Naive thymus-derived CD4-positive, alpha-beta T cell (primary cell): ENCODE measurements at regions not wholly inside any gene's neighbourhood (a gene's known extent, or its start where the extent isn't known, plus 50 kb on each side); places are given as distances from the start of the nearest gene placed in this dataset.
"Not testable (repeated sequence)": the region's sequence is repeated elsewhere in the genome, so short reads cannot be mapped to it uniquely, and the experiment has no call there.

Experiments
- ATAC-seq: fragments of 150-1000 bp; cut with Tn5 transposase; 2 replicates; pipeline ENCODE4 v1.10.0; 2021; ENCODE audit warnings: mild to moderate bottlenecking, moderate library complexity
- CTCF ChIA-PET: fragments of 350-600 bp; sonication (Branson Sonifier 250); formaldehyde crosslinking; loops from one replicate; lab custom pipeline; 2021; ENCODE audit warnings: antibody characterized with exemption; lab: Charles Lee
- POLR2A ChIA-PET: fragments of 350-600 bp; sonication (Branson Sonifier 250); formaldehyde crosslinking; loops from one replicate; lab custom pipeline; 2021; ENCODE audit warnings: antibody characterized with exemption, inconsistent platforms; lab: Charles Lee
- DNase-seq, 9 donors: peaks; one replicate each; pipeline versions ENCODE4 v3.0.0 to v3.0.0-alpha.2; 2020 to 2022; ENCODE audit warnings: mixed read lengths in 1 of 9
- H3K27ac ChIP-seq: one replicate; pipeline ENCODE4 v1.7.0; 2013; ENCODE audit warnings: mild to moderate bottlenecking, low read depth, low read length, moderate library complexity
- H3K27me3 ChIP-seq, 2 donors: one replicate each; pipeline ENCODE4 v1.7.0; 2013; ENCODE audit warnings: low read length in 2 of 2, mild to moderate bottlenecking in 2 of 2, moderate library complexity in 2 of 2; ENCODE audit not compliant: control insufficient read depth in 2 of 2, insufficient read depth in 2 of 2
- H3K36me3 ChIP-seq, 3 experiments: 1 replicate in 2 of 3; 2 replicates in 1 of 3; pipeline ENCODE4 v1.7.0; 2013; ENCODE audit warnings: low read length in 3 of 3, mild to moderate bottlenecking in 3 of 3, moderate library complexity in 1 of 3; ENCODE audit not compliant: insufficient read depth in 3 of 3, control insufficient read depth in 2 of 3
- H3K4me1 ChIP-seq, 2 donors: one replicate each; pipeline ENCODE4 v1.7.0; 2013; ENCODE audit warnings: low read length in 2 of 2, mild to moderate bottlenecking in 2 of 2, moderate library complexity in 1 of 2; ENCODE audit not compliant: control insufficient read depth in 2 of 2, insufficient read depth in 2 of 2
- H3K4me3 ChIP-seq: 2 replicates; pipeline ENCODE4 v1.7.0; 2013; ENCODE audit warnings: mild to moderate bottlenecking, low read length
- H3K9me3 ChIP-seq, 3 experiments: 1 replicate in 2 of 3; 2 replicates in 1 of 3; pipeline ENCODE4 v1.7.0; 2013; ENCODE audit warnings: low read length in 3 of 3; ENCODE audit not compliant: control insufficient read depth in 2 of 3
- H3K27ac Mint-ChIP-seq, 9 donors: one replicate each; pipeline ENCODE4 v1.8.0; 2020 to 2022; ENCODE audit warnings: mixed read lengths in 9 of 9, mild to moderate bottlenecking in 8 of 9, moderate library complexity in 5 of 9, inconsistent platforms in 2 of 9
- H3K27me3 Mint-ChIP-seq, 5 donors: one replicate each; pipeline ENCODE4 v1.8.0; 2021 to 2022; ENCODE audit warnings: mixed read lengths in 5 of 5, mild to moderate bottlenecking in 1 of 5
- H3K36me3 Mint-ChIP-seq, 5 donors: one replicate each; pipeline ENCODE4 v1.8.0; 2020 to 2022; ENCODE audit warnings: mixed read lengths in 5 of 5, mild to moderate bottlenecking in 3 of 5, inconsistent platforms in 1 of 5
- H3K4me1 Mint-ChIP-seq, 7 donors: one replicate each; pipeline ENCODE4 v1.8.0; 2020 to 2022; ENCODE audit warnings: mixed read lengths in 7 of 7, mild to moderate bottlenecking in 3 of 7, inconsistent platforms in 1 of 7
- H3K4me3 Mint-ChIP-seq, 10 donors: one replicate each; pipeline ENCODE4 v1.8.0; 2020 to 2022; ENCODE audit warnings: mild to moderate bottlenecking in 10 of 10, mixed read lengths in 10 of 10, moderate library complexity in 6 of 10, inconsistent platforms in 2 of 10
- H3K9me3 Mint-ChIP-seq, 11 donors: one replicate each; pipeline ENCODE4 v1.8.0; 2020 to 2022; ENCODE audit warnings: mixed read lengths in 11 of 11, mild to moderate bottlenecking in 4 of 11, inconsistent platforms in 1 of 11, moderate library complexity in 1 of 11
- intact Hi-C, 2 donors: fragments of 100-400 bp; cut with micrococcal nuclease; formaldehyde crosslinking; loops; one replicate each; pipeline ENCODE4 v1.15.1; 2023

- H3K4me3 Mint-ChIP-seq, H3K4me1 ChIP-seq, H3K27me3 ChIP-seq, POLR2A ChIA-PET, H3K36me3 ChIP-seq, H3K4me1 Mint-ChIP-seq, H3K4me3 ChIP-seq, H3K9me3 ChIP-seq, DNase-seq, H3K27ac Mint-ChIP-seq, H3K36me3 Mint-ChIP-seq, H3K27ac ChIP-seq, ATAC-seq, CTCF ChIA-PET, H3K27me3 Mint-ChIP-seq, intact Hi-C loops: not testable (repeated sequence)
- peaks cover 0 to 22% (median 6%) of the 10 kb centered on the region in 11 donors for H3K9me3 Mint-ChIP-seq
Measured at GRCh38 chr4:34506511-34507092, 1737.7 kb downstream of the ARAP2 start.

GRCh38 chr4:34512616-34513015 lies 1731.7 kb downstream of the ARAP2 start:
- no peak overlapping the region for H3K4me3 ChIP-seq
- Mint-ChIP-seq H3K4me1 (no peaks in the 10 kb centered on the region), H3K36me3 (no peaks in the 10 kb centered on the region), H3K9me3 (peaks cover 0 to 24% (median 8%) of the 10 kb centered on the region in 11 donors), H3K27me3 (no peaks in the 10 kb centered on the region), H3K27ac (no peak overlapping the region), H3K4me3 (no peak overlapping the region)
- H3K36me3 ChIP-seq: no peaks in the 10 kb centered on the region
- ATAC-seq: no peak
- H3K27ac ChIP-seq: no peak overlapping the region
- H3K4me1 ChIP-seq: no peaks in the 10 kb centered on the region
- intact Hi-C loops: no loop called here
- no peaks in the 10 kb centered on the region for H3K27me3 ChIP-seq
- CTCF ChIA-PET: no interaction called here
- no peak for DNase-seq
- POLR2A ChIA-PET: no interaction called here
- H3K9me3 ChIP-seq: no peaks in the 10 kb centered on the region

GRCh38 chr4:34516524-34516923 lies 1727.8 kb downstream of the ARAP2 start:
- H3K9me3 ChIP-seq: no peaks in the 10 kb centered on the region
- POLR2A ChIA-PET: no interaction called here

GRCh38 chr4:34534916-34535315 lies 1709.4 kb downstream of the ARAP2 start:
- CTCF ChIA-PET: no interaction called here
- no peaks in the 10 kb centered on the region for H3K36me3 ChIP-seq
- Mint-ChIP-seq H3K27me3 (no peaks in the 10 kb centered on the region), H3K9me3 (peaks cover 0 to 6% (median 3%) of the 10 kb centered on the region in 11 donors), H3K36me3 (no peaks in the 10 kb centered on the region), H3K27ac (no peak overlapping the region), H3K4me3 (no peak overlapping the region), H3K4me1 (no peaks in the 10 kb centered on the region)
- no peaks in the 10 kb centered on the region for H3K9me3 ChIP-seq
- H3K4me3 ChIP-seq: no peak overlapping the region
- H3K4me1 ChIP-seq: no peaks in the 10 kb centered on the region
- no peaks in the 10 kb centered on the region for H3K27me3 ChIP-seq
- no peak for DNase-seq
- POLR2A ChIA-PET: no interaction called here
- no peak overlapping the region for H3K27ac ChIP-seq
- intact Hi-C loops: no loop called here
- no peak for ATAC-seq

More at GRCh38 chr4:34516524-34516923, 1727.8 kb downstream of the ARAP2 start:
- Mint-ChIP-seq H3K27me3 (no peaks in the 10 kb centered on the region), H3K27ac (no peak overlapping the region), H3K36me3 (no peaks in the 10 kb centered on the region), H3K4me1 (no peaks in the 10 kb centered on the region), H3K9me3 (peaks cover 0 to 25% (median 6%) of the 10 kb centered on the region in 11 donors), H3K4me3 (no peak overlapping the region)
- CTCF ChIA-PET: no interaction called here
- no peak for DNase-seq
- Histone ChIP-seq H3K4me3 (no peak overlapping the region), H3K4me1 (no peaks in the 10 kb centered on the region), H3K27ac (no peak overlapping the region), H3K27me3 (no peaks in the 10 kb centered on the region), H3K36me3 (no peaks in the 10 kb centered on the region)
- intact Hi-C loops: no loop called here
- no peak for ATAC-seq

- ATAC-seq: no peak
- no peaks in the 10 kb centered on the region for H3K4me1 ChIP-seq
- intact Hi-C loops: no loop called here
- no peak overlapping the region for H3K4me3 ChIP-seq
- no peaks in the 10 kb centered on the region for H3K27me3 Mint-ChIP-seq
- ChIA-PET POLR2A (no interaction called here), CTCF (no interaction called here)
- no peak overlapping the region for H3K4me3 Mint-ChIP-seq
- peaks cover 0 to 15% (median 4%) of the 10 kb centered on the region in 11 donors for H3K9me3 Mint-ChIP-seq
- H3K27ac Mint-ChIP-seq: no peak overlapping the region
- no peaks in the 10 kb centered on the region for H3K36me3 ChIP-seq
- no peaks in the 10 kb centered on the region for H3K27me3 ChIP-seq
- H3K4me1 Mint-ChIP-seq: no peaks in the 10 kb centered on the region
- DNase-seq: no peak
- no peaks in the 10 kb centered on the region for H3K9me3 ChIP-seq
- H3K27ac ChIP-seq: no peak overlapping the region
- H3K36me3 Mint-ChIP-seq: no peaks in the 10 kb centered on the region
Measured at GRCh38 chr4:34566091-34566490, 1678.2 kb downstream of the ARAP2 start.

- ATAC-seq: no peak
- CTCF ChIA-PET: no interaction called here
Measured at GRCh38 chr4:34572026-34572425, 1672.3 kb downstream of the ARAP2 start.

GRCh38 chr4:34615315-34615714 lies 1629.0 kb downstream of the ARAP2 start:
- POLR2A ChIA-PET: no interaction called here
- H3K9me3 ChIP-seq: no peaks in the 10 kb centered on the region
- ATAC-seq: no peak
- DNase-seq: no peak
- H3K36me3 ChIP-seq: no peaks in the 10 kb centered on the region
- no peaks in the 10 kb centered on the region for H3K4me1 ChIP-seq
- H3K4me3 ChIP-seq: no peak overlapping the region
- no peak overlapping the region for H3K27ac ChIP-seq
- Mint-ChIP-seq H3K36me3 (no peaks in the 10 kb centered on the region), H3K27me3 (no peaks in the 10 kb centered on the region), H3K27ac (no peak overlapping the region), H3K9me3 (peaks cover 0 to 22% (median 4%) of the 10 kb centered on the region in 11 donors), H3K4me1 (no peaks in the 10 kb centered on the region), H3K4me3 (no peak overlapping the region)
- H3K27me3 ChIP-seq: no peaks in the 10 kb centered on the region
- CTCF ChIA-PET: no interaction called here
- intact Hi-C loops: no loop called here

More at GRCh38 chr4:34572026-34572425, 1672.3 kb downstream of the ARAP2 start:
- H3K9me3 Mint-ChIP-seq: peaks cover 0 to 19% (median 5%) of the 10 kb centered on the region in 11 donors
- Histone ChIP-seq H3K4me3 (no peak overlapping the region), H3K27me3 (no peaks in the 10 kb centered on the region), H3K9me3 (no peaks in the 10 kb centered on the region), H3K4me1 (no peaks in the 10 kb centered on the region), H3K36me3 (no peaks in the 10 kb centered on the region), H3K27ac (no peak overlapping the region)
- no peaks in the 10 kb centered on the region for H3K36me3 Mint-ChIP-seq
- H3K4me1 Mint-ChIP-seq: no peaks in the 10 kb centered on the region
- no peaks in the 10 kb centered on the region for H3K27me3 Mint-ChIP-seq
- H3K4me3 Mint-ChIP-seq: no peak overlapping the region
- POLR2A ChIA-PET: no interaction called here
- intact Hi-C loops: no loop called here
- no peak overlapping the region for H3K27ac Mint-ChIP-seq
- DNase-seq: no peak
